A549 (cell line): ENCODE measurements at regions not wholly inside any gene's neighbourhood (a gene's known extent, or its start where the extent isn't known, plus 50 kb on each side); places are given as distances from the start of the nearest gene placed in this dataset.

Source experiments
- ATAC-seq, 2 experiments: fragments of 200-7000 bp in 1 of 2; fragments of >200 bp in 1 of 2; cut with Nextera tagmentation in 1 of 2; cut with Tn5 transposase in 1 of 2; 3 replicates each; pipeline versions ENCODE4 v1.8.0 to v1.9.1; 2018 to 2020; ENCODE audit warnings: mild to moderate bottlenecking in 1 of 2, moderate library complexity in 1 of 2
- CTCF ChIA-PET: fragments of 300-600 bp; sonication (Branson Sonifier 250); formaldehyde crosslinking; extraction: SDS; loops from one replicate; lab custom pipeline; 2021; ENCODE audit warnings: antibody characterized with exemption, inconsistent platforms; lab: Yijun Ruan, JAX
- POLR2A ChIA-PET: fragments of 350-600 bp; formaldehyde crosslinking; extraction: SDS; loops from one replicate; lab custom pipeline; 2021; ENCODE audit warnings: antibody characterized with exemption, inconsistent platforms; lab: Yijun Ruan, JAX
- DNase-seq, 2 experiments: peaks; one replicate each; pipeline versions ENCODE4 v3.0.0 to v3.0.0-alpha.2; 2011 to 2016; ENCODE audit warnings: low read depth in 1 of 2, low spot score in 1 of 2
- FAIRE-seq: peaks from 2 replicates; lab custom pipeline; 2011; peaks lifted over from hg19 to GRCh38; lab: Jason Lieb, UNC
- H3K27ac ChIP-seq, 2 experiments: fragments of >200 bp; sonication (Bioruptor Twin); formaldehyde crosslinking; 3 replicates each; pipeline ENCODE4 v1.5.1; 2016 to 2017
- H3K4me1 ChIP-seq: fragments of >200 bp; sonication (Bioruptor Twin); formaldehyde crosslinking; 3 replicates; pipeline ENCODE4 v1.6.1; 2016
- H3K4me2 ChIP-seq: fragments of >200 bp; sonication (Bioruptor Twin); formaldehyde crosslinking; 3 replicates; pipeline ENCODE4 v1.6.1; 2016
- H3K4me3 ChIP-seq: fragments of >200 bp; sonication (Bioruptor Twin); formaldehyde crosslinking; 3 replicates; pipeline ENCODE4 v1.5.1; 2016
- H3K9me3 ChIP-seq: fragments of >200 bp; sonication (Bioruptor Twin); formaldehyde crosslinking; 3 replicates; pipeline ENCODE4 v1.6.1; 2016
- ATOH8 ChIP-seq: fragments of 250-450 bp; sonication (Bioruptor Pico); IDR thresholded peaks from 2 replicates; pipeline ENCODE4 v1.5.0; 2020; ENCODE audit warnings: low read depth, mild to moderate bottlenecking, moderate library complexity
- BCL3 ChIP-seq: fragments of >200 bp; sonication (Bioruptor Twin); formaldehyde crosslinking; IDR thresholded peaks from 3 replicates; pipeline ENCODE4 v1.6.1; 2016
- CBX2 ChIP-seq: fragments of 200-600 bp; sonication (generic); IDR thresholded peaks from 2 replicates; pipeline ENCODE4 v1.6.1; 2016; ENCODE audit warnings: low read depth, mild to moderate bottlenecking, borderline replicate concordance
- CBX8 ChIP-seq: fragments of 200-600 bp; sonication (generic); IDR thresholded peaks from 2 replicates; pipeline ENCODE4 v1.6.1; 2016
- CEBPB ChIP-seq, 2 experiments: fragments of >200 bp in 1 of 2; sonication (Bioruptor Twin) in 1 of 2; formaldehyde crosslinking in 1 of 2; IDR thresholded peaks; 2 replicates each; pipeline ENCODE4 v1.6.1; 2012 to 2016
- CTCF ChIP-seq: fragments of >200 bp; sonication (Bioruptor Twin); formaldehyde crosslinking; IDR thresholded peaks from 3 replicates; pipeline ENCODE4 v1.5.1; 2016
- EHF ChIP-seq: fragments of 250-450 bp; sonication (Bioruptor Pico); IDR thresholded peaks from 2 replicates; pipeline ENCODE4 v1.5.0; 2020; ENCODE audit warnings: mild to moderate bottlenecking
- FOSL2 ChIP-seq, 2 experiments: fragments of 450-650 bp in 1 of 2; fragments of >200 bp in 1 of 2; sonication (Bioruptor Twin) in 1 of 2; formaldehyde crosslinking; IDR thresholded peaks; 2 replicates each; pipeline versions ENCODE4 v1.5.0 to v1.6.1; 2016 to 2020; ENCODE audit warnings: mild to moderate bottlenecking in 1 of 2, moderate library complexity in 1 of 2
- HDAC2 ChIP-seq: fragments of 200-600 bp; sonication (generic); IDR thresholded peaks from 2 replicates; pipeline ENCODE4 v1.6.1; 2016
- HMGXB4 ChIP-seq: fragments of 250-450 bp; sonication (Bioruptor Pico); IDR thresholded peaks from 2 replicates; pipeline ENCODE4 v1.5.0; 2021; ENCODE audit warnings: mild to moderate bottlenecking, moderate library complexity, borderline replicate concordance
- HOXB13 ChIP-seq: fragments of 250-450 bp; sonication (Bioruptor Pico); IDR thresholded peaks from 2 replicates; pipeline ENCODE4 v1.5.0; 2020; ENCODE audit warnings: low read depth, mild to moderate bottlenecking, moderate library complexity
- KDM5A ChIP-seq: fragments of 200-600 bp; sonication (generic); IDR thresholded peaks from 2 replicates; pipeline ENCODE4 v1.6.1; 2016; ENCODE audit warnings: antibody characterized with exemption, mild to moderate bottlenecking
- MAFK ChIP-seq: fragments of 450-650 bp; IDR thresholded peaks from 2 replicates; pipeline ENCODE4 v1.6.1; 2014; ENCODE audit not compliant: partially characterized antibody
- MAZ ChIP-seq: fragments of 150-350 bp; IDR thresholded peaks from 2 replicates; pipeline ENCODE4 v1.6.1; 2014; ENCODE audit warnings: antibody characterized with exemption, low read depth, low read length, borderline replicate concordance
- MYC ChIP-seq: IDR thresholded peaks from 2 replicates; pipeline ENCODE4 v1.6.1; 2012; ENCODE audit warnings: mild to moderate bottlenecking, inconsistent platforms, low read length, improper control_type of control experiment, borderline replicate concordance
- PBX3 ChIP-seq: IDR thresholded peaks from 2 replicates; pipeline ENCODE4 v1.6.1; 2012
- PHF8 ChIP-seq: fragments of 200-600 bp; sonication (generic); IDR thresholded peaks from 2 replicates; pipeline ENCODE4 v1.6.1; 2016; ENCODE audit warnings: low read depth, mild to moderate bottlenecking, antibody characterized with exemption, moderate library complexity, borderline replicate concordance
- POLR2AphosphoS2 ChIP-seq: conservative IDR thresholded peaks from 2 replicates; pipeline ENCODE4 v1.6.1; 2012; ENCODE audit warnings: low read length, improper control_type of control experiment, inconsistent platforms
- REST ChIP-seq: fragments of 200-600 bp; sonication (generic); IDR thresholded peaks from 2 replicates; pipeline ENCODE4 v1.6.1; 2016; ENCODE audit warnings: antibody characterized with exemption, mild to moderate bottlenecking, moderate library complexity
- RNF2 ChIP-seq: fragments of 200-600 bp; sonication (generic); IDR thresholded peaks from 2 replicates; pipeline ENCODE4 v1.6.1; 2016; ENCODE audit warnings: low read depth, mild to moderate bottlenecking, antibody characterized with exemption, moderate library complexity, borderline replicate concordance
- USF2 ChIP-seq: fragments of 450-650 bp; IDR thresholded peaks from 2 replicates; pipeline ENCODE4 v1.6.1; 2014; ENCODE audit warnings: antibody characterized with exemption
- ZFP36 ChIP-seq: fragments of 450-650 bp; IDR thresholded peaks from 2 replicates; pipeline ENCODE4 v1.6.1; 2014; ENCODE audit warnings: borderline replicate concordance; ENCODE audit not compliant: partially characterized antibody
- ZSCAN20 ChIP-seq: fragments of 250-450 bp; sonication (Bioruptor Pico); IDR thresholded peaks from 2 replicates; pipeline ENCODE4 v1.8.0; 2022; ENCODE audit warnings: mild to moderate bottlenecking, moderate library complexity
- WGBS: methylation state at CpG from one replicate; pipeline ENCODE4 v1.1.6; 2017; ENCODE audit errors: missing lambda C conversion rate; 5-methylcytosine and 5-hydroxymethylcytosine counted together

GRCh38 chr4:19842471-19842870 is 409.2 kb upstream of the SLIT2 start (continued):
- no peak for TF ChIP-seq CEBPB (IDR thresholded peaks at IDR 0.05)
- no peak for TF ChIP-seq KDM5A
- TF ChIP-seq ZFP36: no peak
- no peak for TF ChIP-seq POLR2AphosphoS2
- no peak for TF ChIP-seq USF2
- TF ChIP-seq, all 56 proteins: peak for 0

- POLR2A ChIA-PET: no interaction called here
- FAIRE-seq (no peak), ATAC-seq (no peak), DNase-seq (no peak)
- 11% methylated on average over 1 of the region's 1 CpG for WGBS
- Histone ChIP-seq H3K4me2 (no peak overlapping the region), H3K9me3 (no peaks in the 10 kb centered on the region), H3K4me3 (no peak overlapping the region)
- CTCF ChIA-PET: no interaction called here
- TF ChIP-seq REST (no peak), PHF8 (no peak), HOXB13 (CRISPR knock-in tag) (no peak), ATOH8 (CRISPR knock-in tag) (no peak), PBX3 (no peak), RNF2 (no peak), CTCF (no peak), ZSCAN20 (no peak), USF2 (no peak), HMGXB4 (CRISPR knock-in tag) (no peak), BCL3 (no peak), CBX8 (no peak), EHF (no peak), CBX2 (no peak), FOSL2 (IDR thresholded peaks at IDR 0.05) (no peak), FOSL2 (CRISPR knock-in tag; IDR thresholded peaks at IDR 0.05) (no peak), MAFK (no peak), MAZ (no peak), HDAC2 (no peak), MYC (no peak)
- TF ChIP-seq, all 56 proteins: peak for 0
- Histone ChIP-seq H3K4me1 (no peaks in the 10 kb centered on the region), H3K27ac (no peak overlapping the region)
Measured at GRCh38 chr4:19838858-19839257, 412.8 kb upstream of the SLIT2 start.
